IMR-90 (cell line): ENCODE measurements at regions not wholly inside any gene's neighbourhood (a gene's known extent, or its start where the extent isn't known, plus 50 kb on each side); places are given as distances from the start of the nearest gene placed in this dataset.

ENCODE experiments used
- ATAC-seq: fragments of 200-7000 bp; cut with Tn5 transposase; 2 replicates; pipeline ENCODE4 v1.9.1; 2020; ENCODE audit warnings: low read depth, mild to moderate bottlenecking, moderate library complexity
- BruUV-seq: library from RNA; stranded (reverse); fragments of 400-500 nt; replicated peaks from 2 replicates; lab custom pipeline; 2021; lab: Mats Ljungman, UMichigan
- CTCF ChIA-PET: fragments of 300-600 bp; formaldehyde crosslinking; extraction: SDS; loops from one replicate; lab custom pipeline; 2021; ENCODE audit warnings: antibody characterized with exemption; lab: Yijun Ruan, JAX
- POLR2A ChIA-PET: fragments of 300-600 bp; sonication (Branson Sonifier 250); formaldehyde crosslinking; loops from one replicate; lab custom pipeline; 2022; ENCODE audit warnings: antibody characterized with exemption; ENCODE audit not compliant: unreplicated experiment; lab: Charles Lee
- DNase-seq: peaks from one replicate; pipeline ENCODE4 v3.0.0; 2013
- H2AFZ ChIP-seq: replicated peaks from 2 replicates; pipeline ENCODE3; 2013; ENCODE audit warnings: low read length, mild to moderate bottlenecking; ENCODE audit not compliant: poor library complexity
- H2AK5ac ChIP-seq: 2 replicates; pipeline ENCODE4 v1.6.1; 2013; ENCODE audit warnings: low read depth, low read length, inconsistent platforms
- H2AK9ac ChIP-seq: replicated peaks from 2 replicates; pipeline ENCODE3; 2013; ENCODE audit warnings: mild to moderate bottlenecking, low read depth, low read length, moderate library complexity; ENCODE audit not compliant: poor library complexity
- H2BK120ac ChIP-seq: 2 replicates; pipeline ENCODE4 v1.6.1; 2013; ENCODE audit warnings: low read depth, low read length, inconsistent platforms
- H2BK15ac ChIP-seq: 3 replicates; pipeline ENCODE4 v1.6.1; 2013; ENCODE audit warnings: low read depth, low read length, inconsistent platforms
- H2BK20ac ChIP-seq: 2 replicates; pipeline ENCODE4 v1.6.1; 2013; ENCODE audit warnings: low read depth, mild to moderate bottlenecking, inconsistent platforms, low read length, moderate library complexity
- H2BK5ac ChIP-seq: 2 replicates; pipeline ENCODE4 v1.6.1; 2013; ENCODE audit warnings: mild to moderate bottlenecking, low read depth, low read length, inconsistent platforms; ENCODE audit not compliant: poor library complexity, severe bottlenecking
- H3K14ac ChIP-seq: replicated peaks from 2 replicates; pipeline ENCODE4 v1.6.1; 2013; ENCODE audit warnings: low read depth, low read length, inconsistent platforms
- H3K18ac ChIP-seq: 2 replicates; pipeline ENCODE4 v1.6.1; 2013; ENCODE audit warnings: low read depth, low read length, control low read depth
- H3K23ac ChIP-seq: 2 replicates; pipeline ENCODE4 v1.6.1; 2013; ENCODE audit warnings: low read depth, low read length, inconsistent platforms
- H3K27ac ChIP-seq: 2 replicates; pipeline ENCODE4 v1.5.1; 2013; ENCODE audit warnings: mild to moderate bottlenecking, control low read depth, low read length; ENCODE audit not compliant: insufficient read depth
- H3K27me3 ChIP-seq: 2 replicates; pipeline ENCODE4 v1.6.1; 2013; ENCODE audit warnings: low read length; ENCODE audit not compliant: control insufficient read depth, insufficient read depth
- H3K36me3 ChIP-seq: 2 replicates; pipeline ENCODE4 v1.6.1; 2013; ENCODE audit warnings: low read length, mixed read lengths; ENCODE audit not compliant: control insufficient read depth, insufficient read depth
- H3K4ac ChIP-seq: 2 replicates; pipeline ENCODE4 v1.6.1; 2013; ENCODE audit warnings: low read depth, low read length, inconsistent platforms
- H3K4me1 ChIP-seq: 2 replicates; pipeline ENCODE4 v1.6.1; 2013; ENCODE audit warnings: low read length, mixed read lengths; ENCODE audit not compliant: control insufficient read depth, insufficient read depth
- H3K4me2 ChIP-seq: 2 replicates; pipeline ENCODE4 v1.6.1; 2013; ENCODE audit warnings: low read depth, mild to moderate bottlenecking, control low read depth, low read length, moderate library complexity
- H3K4me3 ChIP-seq: 2 replicates; pipeline ENCODE4 v1.5.1; 2013; ENCODE audit warnings: low read depth, mild to moderate bottlenecking, control low read depth, low read length, moderate library complexity; ENCODE audit not compliant: insufficient read depth
- H3K56ac ChIP-seq: 2 replicates; pipeline ENCODE4 v1.6.1; 2013; ENCODE audit warnings: low read length, inconsistent platforms; ENCODE audit not compliant: insufficient read depth; ENCODE audit errors: extremely low read depth
- H3K79me1 ChIP-seq, 2 experiments: 2 replicates each; pipeline ENCODE4 v1.6.1; 2013; ENCODE audit warnings: low read length in 2 of 2, inconsistent platforms in 1 of 2, low read depth in 1 of 2
- H3K9ac ChIP-seq: 2 replicates; pipeline ENCODE4 v1.6.1; 2013; ENCODE audit warnings: low read depth, low read length, control low read depth
- H3K9me1 ChIP-seq: 2 replicates; pipeline ENCODE4 v1.6.1; 2013; ENCODE audit warnings: low read length, inconsistent platforms; ENCODE audit not compliant: insufficient read depth
- H3K9me3 ChIP-seq: 2 replicates; pipeline ENCODE4 v1.6.1; 2013; ENCODE audit warnings: low read length; ENCODE audit not compliant: control insufficient read depth, insufficient read depth
- H4K20me1 ChIP-seq: 2 replicates; pipeline ENCODE4 v1.6.1; 2013; ENCODE audit warnings: low read length, inconsistent platforms; ENCODE audit not compliant: insufficient read depth
- H4K5ac ChIP-seq: 2 replicates; pipeline ENCODE4 v1.6.1; 2013; ENCODE audit warnings: mild to moderate bottlenecking, low read depth, low read length, control low read depth
- H4K8ac ChIP-seq, 2 experiments: 2 replicates each; pipeline ENCODE4 v1.6.1; 2013; ENCODE audit warnings: low read depth in 2 of 2, low read length in 2 of 2, control low read depth in 1 of 2, inconsistent platforms in 1 of 2
- H4K91ac ChIP-seq: 2 replicates; pipeline ENCODE4 v1.6.1; 2013; ENCODE audit warnings: low read depth, low read length, inconsistent platforms; ENCODE audit not compliant: insufficient read depth
- BHLHE40 ChIP-seq: fragments of 150-350 bp; IDR thresholded peaks from 2 replicates; pipeline ENCODE4 v1.6.1; 2016; ENCODE audit warnings: mild to moderate bottlenecking, low read depth, low read length
- CTCF ChIP-seq: conservative IDR thresholded peaks from 2 replicates; pipeline ENCODE4 v1.5.1; 2012; ENCODE audit warnings: mild to moderate bottlenecking, low read depth, low read length, improper control_type of control experiment
- ELK1 ChIP-seq: fragments of 150-350 bp; IDR thresholded peaks from 2 replicates; pipeline ENCODE4 v1.6.1; 2016; ENCODE audit warnings: low read depth, mild to moderate bottlenecking, low read length, moderate library complexity, borderline replicate concordance
- MAFK ChIP-seq: IDR thresholded peaks from 2 replicates; pipeline ENCODE4 v1.6.1; 2012; ENCODE audit warnings: low read depth, low read length, improper control_type of control experiment
- MAZ ChIP-seq: IDR thresholded peaks from 2 replicates; pipeline ENCODE4 v1.6.1; 2012; ENCODE audit warnings: low read depth, mild to moderate bottlenecking, low read length, improper control_type of control experiment, moderate library complexity, borderline replicate concordance
- MXI1 ChIP-seq: IDR thresholded peaks from 2 replicates; pipeline ENCODE4 v1.6.1; 2012; ENCODE audit warnings: low read depth, mild to moderate bottlenecking, low read length, moderate library complexity, borderline replicate concordance
- NFE2L2 ChIP-seq: fragments of 150-350 bp; IDR thresholded peaks from 2 replicates; pipeline ENCODE4 v1.6.1; 2016; ENCODE audit warnings: low read depth, mild to moderate bottlenecking, low read length
- RFX5 ChIP-seq: IDR thresholded peaks from 2 replicates; pipeline ENCODE4 v1.8.0; 2012; ENCODE audit warnings: low read depth, mild to moderate bottlenecking, low read length, moderate library complexity
- whole genome bisulfite sequencing, 2 experiments: methylation state at CpG; one replicate each; pipeline versions ENCODE4 v1.1.5 to v1.1.7; 2013; ENCODE audit warnings: missing lambda C conversion rate in 2 of 2; ENCODE audit not compliant: insufficient read length in 1 of 2; ENCODE audit errors: extremely low coverage in 2 of 2; 5-methylcytosine and 5-hydroxymethylcytosine counted together
- dilution Hi-C: fragments of 300-500 bp; cut with HindIII; formaldehyde crosslinking; loops from one replicate; pipeline ENCODE4 v1.14.3; 2018; ENCODE audit warnings: low sequenced_read_pairs; ENCODE audit not compliant: unreplicated experiment
- in situ Hi-C: fragments of 300-500 bp; cut with MboI; formaldehyde crosslinking; loops from 3 replicates; pipeline ENCODE4 v1.14.3; 2019; ENCODE audit warnings: low sequenced_read_pairs, inconsistent platforms, mixed read lengths
- intact Hi-C: fragments of 100-400 bp; cut with micrococcal nuclease; formaldehyde crosslinking; loops from 2 replicates; pipeline ENCODE4 v1.10.0; 2022

DNA sequence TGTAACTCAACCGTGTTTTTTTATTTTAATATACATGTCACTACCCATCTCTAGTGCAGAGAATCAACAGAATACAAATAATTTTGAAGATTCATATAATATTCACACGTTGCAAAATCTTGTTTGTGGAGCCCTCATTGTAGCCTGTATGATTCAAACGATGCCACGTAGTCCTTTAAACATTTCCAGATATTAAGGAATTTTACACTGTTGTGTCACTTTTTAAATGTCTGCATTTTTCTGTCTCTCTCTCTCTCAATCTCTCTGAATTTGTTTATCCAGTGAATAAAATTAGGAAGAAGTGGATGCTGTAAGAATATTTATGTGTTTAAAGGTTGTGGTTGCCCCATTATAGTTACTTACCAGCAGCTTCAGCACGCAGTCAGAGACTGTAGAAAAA lies 262.0 kb downstream of the PAX1 start:
- ATAC-seq (no peak), DNase-seq (no peak)
- dilution Hi-C loops, result no loop called here
- Histone ChIP-seq H2BK15ac (no peak overlapping the region), H2AK9ac (no peak overlapping the region), H3K9me1 (no peaks in the 10 kb centered on the region), H3K36me3 (no peaks in the 10 kb centered on the region), H2BK20ac (no peak overlapping the region), H2BK5ac (no peak overlapping the region), H3K4ac (no peak overlapping the region), H3K27me3 (no peaks in the 10 kb centered on the region), H3K4me3 (no peak overlapping the region), H3K56ac (no peak overlapping the region), H2AFZ (no peak overlapping the region), H2BK120ac (no peak overlapping the region), H3K9ac (no peak overlapping the region), H3K9me3 (peaks cover 4% of the 10 kb centered on the region), H3K23ac (no peak overlapping the region), H3K4me1 (no peaks in the 10 kb centered on the region), H3K79me1 (no peaks in the 10 kb centered on the region), H4K91ac (no peak overlapping the region), H4K20me1 (no peaks in the 10 kb centered on the region), H4K5ac (no peak overlapping the region), H3K27ac (no peak overlapping the region), H2AK5ac (no peak overlapping the region), H4K8ac (no peak overlapping the region), H3K4me2 (no peak overlapping the region), H3K18ac (no peak overlapping the region), H3K14ac (no peak overlapping the region)
- intact Hi-C loops, result no loop called here
- ChIA-PET CTCF (no interaction called here), POLR2A (no interaction called here)
- no CpG with 5 or more reads among the region's 5 CpGs for WGBS, 2 experiments
- in situ Hi-C loops, result no loop called here
- no TSS peak for BruUV-seq
- TF ChIP-seq MAFK (no peak), BHLHE40 (no peak), MAZ (no peak), RFX5 (no peak), MXI1 (no peak), NFE2L2 (no peak), ELK1 (no peak), CTCF (no peak)
